ENCODE measurements at regions not wholly inside any gene's neighbourhood (a gene's known extent, or its start where the extent isn't known, plus 50 kb on each side); places are given as distances from the start of the nearest gene placed in this dataset.
"Not testable (repeated sequence)": the region's sequence is repeated elsewhere in the genome, so short reads cannot be mapped to it uniquely, and the experiment has no call there.

DNA sequence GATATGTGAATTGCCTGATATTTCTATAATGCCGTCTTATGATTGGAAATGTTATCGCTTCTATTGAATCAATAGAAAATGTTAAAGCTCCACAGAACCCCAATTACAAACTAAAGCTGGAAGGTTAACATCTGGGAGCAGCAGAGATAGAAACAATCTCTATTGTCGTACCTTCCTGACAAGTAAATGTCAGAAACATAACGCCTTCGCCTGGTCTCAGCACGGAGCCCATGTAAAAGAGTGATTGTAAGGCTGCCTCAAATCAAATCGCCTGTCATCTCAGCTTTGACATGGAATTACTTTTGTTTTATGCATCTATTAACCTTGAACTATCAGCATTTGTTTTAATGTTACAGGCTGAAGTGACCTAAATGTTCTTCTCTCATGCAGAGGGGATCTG, 885.9 kb upstream of the PIK3C3 start:
- DNase-seq (ENCODE audit: low spot score): no peak
- FAIRE-seq: no peak

DNA sequence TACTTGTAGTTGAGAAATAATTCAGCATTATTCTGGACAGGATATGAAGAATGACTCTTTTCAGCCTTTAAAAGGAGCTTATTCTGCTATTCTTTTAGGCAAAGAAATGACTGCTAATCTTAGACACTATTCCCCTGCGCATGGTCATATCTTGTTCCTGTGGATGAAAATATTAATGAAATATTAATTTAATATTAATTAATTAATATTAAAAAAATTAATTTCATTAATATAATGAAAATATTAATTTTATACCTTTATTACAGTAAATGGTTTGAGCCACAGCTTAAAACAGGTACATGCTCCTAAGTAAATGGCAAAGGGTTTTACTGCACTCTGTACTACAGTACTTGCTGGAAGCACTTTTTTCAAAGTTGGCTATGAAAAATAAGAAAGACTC, 890.1 kb upstream of the PIK3C3 start:
- FAIRE-seq (no peak), DNase-seq (ENCODE audit: low spot score) (no peak)

DNA sequence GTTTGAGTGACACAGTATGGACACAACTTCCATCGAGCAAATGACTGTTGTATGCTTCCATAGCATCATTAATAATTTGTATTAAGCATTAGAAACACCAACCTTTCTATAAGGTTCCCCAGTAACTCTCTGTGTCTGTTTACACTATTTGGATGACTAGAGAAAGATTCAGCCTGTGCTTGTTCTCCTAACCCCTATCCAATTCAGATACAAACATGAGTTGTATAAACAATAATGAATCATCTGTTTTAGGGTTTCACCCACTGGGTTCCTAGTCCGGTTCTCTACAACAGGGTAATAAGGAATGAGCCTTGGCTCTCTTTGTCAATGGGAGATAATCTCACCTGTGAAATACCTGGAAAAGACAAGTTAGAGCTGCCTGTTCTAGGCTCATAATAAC, 894.1 kb upstream of the PIK3C3 start:
- DNase-seq (ENCODE audit: low spot score) (no peak), FAIRE-seq (no peak)

DNA sequence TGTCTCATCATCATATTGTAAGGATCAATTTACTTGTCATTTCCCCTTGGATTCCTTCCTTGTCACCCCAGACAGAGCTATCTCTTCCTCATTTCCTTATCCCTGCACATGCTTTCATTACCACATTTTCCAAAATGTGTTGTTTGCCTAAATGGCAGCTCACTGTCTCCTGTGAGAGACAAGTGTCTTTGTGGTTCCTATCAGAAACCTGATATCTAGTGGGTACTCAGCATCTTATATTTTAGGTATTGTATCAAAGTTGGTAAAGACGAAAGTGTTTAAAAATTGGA, 896.0 kb upstream of the PIK3C3 start:
- no peak for FAIRE-seq
- DNase-seq (ENCODE audit: low spot score): no peak

DNA sequence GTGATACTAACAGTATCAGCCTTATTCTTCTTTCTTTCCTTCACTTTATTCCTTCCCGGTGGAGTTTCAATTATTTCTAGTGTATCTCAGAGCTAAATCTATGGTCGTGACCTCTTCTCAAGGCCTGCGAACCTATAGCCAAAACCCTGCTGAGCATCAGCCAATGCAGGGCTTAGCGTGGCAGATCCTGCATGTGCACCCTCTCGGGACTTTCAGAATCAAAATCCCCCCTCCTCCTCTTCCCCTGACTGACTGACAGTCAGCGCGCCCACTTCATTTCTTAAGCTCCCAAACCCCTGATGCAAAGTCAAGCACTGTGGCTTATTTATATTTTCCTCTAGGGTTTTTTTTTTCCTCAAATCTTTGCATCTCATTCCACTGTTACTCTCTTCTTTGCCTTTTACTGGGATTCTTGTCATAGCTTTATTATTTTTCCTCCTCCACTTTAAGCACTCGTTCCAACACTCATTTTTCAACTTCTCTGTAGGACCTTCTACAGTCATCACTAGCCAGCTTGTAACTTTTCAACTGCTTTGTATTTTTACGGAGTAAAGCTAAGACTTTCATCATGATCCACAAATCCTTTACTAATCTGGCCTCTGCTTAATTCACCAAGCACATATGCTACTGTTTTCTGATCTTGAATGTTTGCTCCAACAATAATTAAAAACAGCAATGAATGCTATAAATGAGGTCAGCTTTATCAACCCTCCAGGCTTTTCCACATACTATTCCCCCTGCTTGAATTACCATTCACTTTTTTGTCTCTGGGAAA, 896.5 kb upstream of the PIK3C3 start:
- FAIRE-seq: no peak
- DNase-seq (ENCODE audit: low spot score): no peak

- FAIRE-seq: no peak
These were observed 902.4 kb upstream of the PIK3C3 start for GRCh38 chr18:41052625-41053024.

GRCh38 chr18:41046250-41046649, 908.8 kb upstream of the PIK3C3 start:
- FAIRE-seq; DNase-seq (ENCODE audit: low spot score): not testable (repeated sequence)

More at GRCh38 chr18:41052625-41053024, 902.4 kb upstream of the PIK3C3 start:
- DNase-seq (ENCODE audit: low spot score): no peak

DNA sequence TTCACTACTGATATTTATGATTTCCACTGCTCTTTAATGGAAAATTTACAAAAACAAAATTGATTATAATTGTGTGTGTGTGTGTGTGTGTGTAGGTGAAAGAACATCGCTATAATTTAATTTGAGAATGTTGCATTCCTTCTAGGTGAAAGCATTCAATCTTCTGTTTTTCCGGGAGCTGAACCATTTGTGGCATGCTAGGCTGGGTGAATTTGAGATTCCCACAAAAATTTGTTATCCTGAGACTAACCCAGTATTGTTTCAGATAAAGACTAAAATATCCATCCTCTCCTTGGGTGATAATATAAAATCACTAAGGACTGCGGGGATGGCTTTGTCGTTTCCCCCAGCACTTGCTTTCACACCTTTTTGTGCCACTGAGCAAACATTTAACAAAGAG, 911.2 kb upstream of the PIK3C3 start:
- DNase-seq (ENCODE audit: low spot score) (no peak), FAIRE-seq (no peak)

GRCh38 chr18:41042866-41043265, 912.2 kb upstream of the PIK3C3 start:
- FAIRE-seq (no peak), DNase-seq (ENCODE audit: low spot score) (no peak)

- no peak for DNase-seq (ENCODE audit: low spot score)
- no peak for FAIRE-seq
These were observed 917.0 kb upstream of the PIK3C3 start for GRCh38 chr18:41038071-41038470.

DNA sequence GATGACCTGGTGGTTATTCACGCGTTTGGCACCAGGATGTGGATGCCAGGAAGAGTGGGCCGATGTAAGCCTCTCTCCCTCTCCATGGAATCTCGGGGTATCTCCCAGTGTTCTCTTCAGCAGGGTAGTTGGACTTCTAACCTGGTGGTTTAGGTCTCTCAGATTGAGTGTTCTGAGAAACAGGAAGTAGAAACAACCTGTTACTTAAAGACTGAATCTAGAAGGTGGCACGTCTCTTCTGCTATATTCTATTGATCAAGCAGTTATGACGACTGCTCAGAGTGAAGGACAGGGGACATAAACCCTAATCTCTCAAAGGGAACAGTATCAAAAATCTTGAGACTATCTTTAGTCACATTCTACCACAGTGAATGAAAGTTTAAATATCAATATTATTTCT, 918.7 kb upstream of the PIK3C3 start:
- no peak for FAIRE-seq

GRCh38 chr18:41034413-41034812, 920.6 kb upstream of the PIK3C3 start:
- DNase-seq (ENCODE audit: low spot score) (no peak), FAIRE-seq (no peak)

More for the DNA sequence above, 918.7 kb upstream of the PIK3C3 start:
- no peak for DNase-seq (ENCODE audit: low spot score)

- DNase-seq (ENCODE audit: low spot score): no peak
- FAIRE-seq: no peak
These were observed 929.4 kb upstream of the PIK3C3 start for GRCh38 chr18:41025666-41026065.

DNA sequence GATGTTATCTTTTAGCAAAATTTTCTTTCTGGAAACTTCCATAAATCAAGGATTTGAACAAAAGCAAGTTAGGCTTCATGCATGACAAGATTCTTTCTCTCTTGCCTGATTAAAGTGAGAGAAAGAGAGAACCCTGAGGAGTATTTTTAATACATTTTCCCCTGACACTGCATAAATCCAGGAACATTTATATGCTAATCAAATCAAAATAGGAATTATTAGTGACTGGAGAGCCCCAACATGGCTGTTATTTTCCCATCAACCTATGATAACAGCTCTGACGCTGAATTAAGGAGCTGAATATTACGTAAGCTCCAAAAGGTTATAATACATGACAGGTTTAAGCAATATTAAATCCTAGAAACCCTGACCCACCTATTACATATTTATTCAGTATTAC, 930.2 kb upstream of the PIK3C3 start:
- DNase-seq (ENCODE audit: low spot score) (no peak), FAIRE-seq (no peak)

DNA sequence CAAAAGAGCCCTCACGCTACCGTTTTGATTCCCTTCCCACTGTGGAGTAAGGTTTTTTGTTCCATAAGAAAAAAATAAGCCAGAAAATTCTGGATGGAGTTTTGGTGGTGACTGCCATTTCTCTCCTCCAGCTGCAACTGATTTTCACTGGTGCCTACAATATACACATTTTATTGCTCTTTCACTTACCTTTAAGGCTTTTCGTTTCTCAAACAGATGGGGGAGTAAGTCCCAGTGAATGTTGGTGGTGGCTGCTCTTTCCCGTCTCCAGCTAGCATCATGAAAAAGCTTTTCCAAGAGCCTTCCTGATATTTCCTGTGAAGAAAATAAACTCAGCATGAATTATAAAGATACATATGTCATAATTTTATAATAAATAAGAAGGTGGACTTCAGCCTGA, 932.5 kb upstream of the PIK3C3 start:
- no peak for FAIRE-seq
- no peak for DNase-seq (ENCODE audit: low spot score)

DNA sequence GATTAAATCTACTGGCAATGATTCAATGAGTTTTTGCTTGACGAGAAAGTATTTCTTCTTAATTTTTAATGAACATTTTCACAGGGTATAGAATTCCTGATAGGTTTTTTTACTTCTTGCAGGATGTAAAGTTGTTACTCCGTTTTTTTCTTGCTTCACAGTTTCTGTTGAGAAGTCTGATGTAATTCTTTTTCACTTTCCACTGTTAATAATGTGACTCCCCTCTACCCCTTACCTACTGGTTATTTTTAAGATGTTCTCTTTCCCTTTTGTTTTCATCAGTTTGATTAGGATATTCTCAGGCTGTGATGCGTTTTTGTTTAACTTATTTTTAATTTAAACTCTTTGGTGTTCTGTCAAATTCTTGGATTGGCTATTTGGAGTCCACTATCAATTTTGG, 933.9 kb upstream of the PIK3C3 start:
- no peak for DNase-seq (ENCODE audit: low spot score)
- no peak for FAIRE-seq

GRCh38 chr18:41012194-41012593, 942.8 kb upstream of the PIK3C3 start:
- FAIRE-seq: no peak

DNA sequence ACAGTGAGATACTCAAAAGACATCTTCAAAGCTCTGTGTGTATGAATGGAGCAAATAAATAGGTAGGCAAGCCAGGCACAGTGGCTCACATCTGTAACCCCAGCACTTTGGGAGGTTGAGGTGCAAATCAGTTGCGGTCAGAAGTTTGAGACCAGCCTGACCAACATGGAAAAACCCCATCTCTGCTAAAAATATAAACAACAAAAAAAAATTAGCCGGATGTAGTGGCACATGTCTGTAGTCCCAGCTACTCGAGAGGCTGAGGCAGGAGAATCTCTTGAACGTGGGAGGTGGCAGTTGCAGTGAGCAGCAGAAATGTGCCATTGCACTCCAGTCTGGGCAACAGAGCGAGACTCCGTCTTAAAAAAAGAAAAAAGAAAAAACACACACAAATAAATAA, 945.1 kb upstream of the PIK3C3 start:
- DNase-seq (ENCODE audit: low spot score) (no peak), FAIRE-seq (no peak)

More at GRCh38 chr18:41012194-41012593, 942.8 kb upstream of the PIK3C3 start:
- DNase-seq (ENCODE audit: low spot score): no peak

DNA sequence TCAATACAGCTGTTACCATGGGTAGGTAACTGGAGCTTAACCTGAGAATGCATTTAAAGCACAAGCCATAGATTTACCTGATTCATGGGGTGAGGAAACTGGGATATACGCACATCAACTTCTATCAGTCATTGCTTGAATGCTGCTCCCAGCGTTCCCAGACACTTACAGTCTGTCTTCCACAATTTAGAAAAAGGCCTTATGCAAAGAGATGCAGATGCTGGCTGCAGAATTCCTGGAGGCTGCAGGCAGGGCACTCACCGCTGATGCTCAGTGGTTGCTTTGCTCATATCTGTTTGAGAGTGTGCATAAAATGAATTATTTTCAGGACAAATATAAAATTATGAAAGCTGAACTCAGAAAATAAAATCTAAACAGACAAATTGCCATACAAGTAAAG, 950.7 kb upstream of the PIK3C3 start:
- no peak for FAIRE-seq
- no peak for DNase-seq (ENCODE audit: low spot score)

DNA sequence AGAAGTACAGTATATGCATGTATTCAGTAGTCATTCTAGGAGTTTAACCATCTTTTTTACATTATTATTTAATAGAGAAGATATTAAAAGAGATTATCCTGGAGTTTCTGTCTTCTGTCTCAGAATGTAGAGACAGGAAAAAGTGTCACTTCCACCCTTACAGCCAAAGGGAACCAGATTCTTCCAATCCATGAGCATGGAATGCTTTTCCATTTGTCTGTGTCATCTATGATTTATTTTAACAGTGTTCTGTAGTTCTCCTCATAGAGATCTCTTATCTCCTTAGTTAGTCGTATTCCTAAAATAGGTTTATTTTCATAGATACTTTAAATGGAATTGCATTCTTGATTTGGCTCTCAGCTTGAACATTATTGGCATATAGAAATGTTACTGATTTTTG, 959.5 kb upstream of the PIK3C3 start:
- DNase-seq (ENCODE audit: low spot score) (no peak), FAIRE-seq (no peak)

GRCh38 chr18:40993363-40993762, 961.7 kb upstream of the PIK3C3 start:
- no peak for DNase-seq (ENCODE audit: low spot score)
- FAIRE-seq: no peak

- FAIRE-seq: no peak
- no peak for DNase-seq (ENCODE audit: low spot score)
These were observed 967.5 kb upstream of the PIK3C3 start for GRCh38 chr18:40987581-40987980.

DNA sequence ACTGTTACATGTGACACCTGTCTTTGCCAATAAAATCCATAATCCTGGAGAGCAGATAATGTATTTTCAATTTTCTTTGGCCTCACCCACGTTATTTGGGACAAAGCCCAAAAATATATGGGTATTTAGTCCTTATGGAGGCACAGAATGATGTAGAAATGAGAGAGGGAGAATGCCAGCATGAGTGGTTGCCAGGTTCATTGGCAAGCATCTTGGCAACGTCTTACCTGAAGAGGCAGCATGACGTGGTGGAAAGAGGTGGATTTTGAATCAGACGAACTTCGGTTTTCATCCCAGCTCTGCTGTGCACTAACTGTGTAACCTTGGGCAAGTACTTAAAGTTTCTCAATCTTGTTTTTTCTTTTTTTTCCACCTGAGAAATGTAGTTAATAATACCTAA, 969.6 kb upstream of the PIK3C3 start:
- DNase-seq (ENCODE audit: low spot score) (no peak), FAIRE-seq (no peak)

DNA sequence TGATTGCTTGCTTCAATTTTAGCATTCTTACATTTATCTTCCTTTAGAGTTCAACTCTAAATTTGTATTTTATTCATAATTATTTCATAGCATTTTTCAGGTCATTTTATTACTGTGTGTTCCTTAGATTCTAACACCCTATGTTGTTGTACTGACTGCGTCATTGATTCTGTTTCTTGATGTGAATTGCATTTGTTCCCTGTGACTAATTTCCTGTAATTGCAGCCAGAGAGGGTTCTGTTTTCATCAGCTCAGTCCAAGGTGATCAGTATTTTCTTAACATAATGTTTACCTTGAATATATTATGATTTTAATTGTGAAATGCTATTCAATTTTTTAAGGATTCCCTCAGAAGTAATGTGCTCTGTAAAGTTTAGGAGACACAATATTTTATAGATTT, 970.2 kb upstream of the PIK3C3 start:
- no peak for DNase-seq (ENCODE audit: low spot score)
- no peak for FAIRE-seq
